OCI-LY1 (cell line): ENCODE measurements at regions not wholly inside any gene's neighbourhood (a gene's known extent, or its start where the extent isn't known, plus 50 kb on each side); places are given as distances from the start of the nearest gene placed in this dataset.

Experiments
- H2AFZ ChIP-seq: fragments of 200-600 bp; sonication (generic), shearing (Covaris generic); 2 replicates; pipeline ENCODE4 v1.6.0; 2014; ENCODE audit warnings: antibody characterized with exemption, mild to moderate bottlenecking, low read length
- H3F3A ChIP-seq: fragments of 200-600 bp; sonication (generic), shearing (Covaris generic); 2 replicates; pipeline ENCODE4 v1.6.0; 2014; ENCODE audit warnings: mild to moderate bottlenecking, antibody characterized with exemption, low read length, moderate library complexity; ENCODE audit not compliant: insufficient read depth
- H3K27ac ChIP-seq: fragments of 200-600 bp; sonication (generic); 2 replicates; pipeline ENCODE4 v1.5.1; 2014; ENCODE audit warnings: low read length, mixed run types, mild to moderate bottlenecking, low read depth; ENCODE audit not compliant: poor library complexity, severe bottlenecking
- H3K27me3 ChIP-seq: fragments of 200-600 bp; sonication (generic); 2 replicates; pipeline ENCODE4 v1.6.0; 2014; ENCODE audit warnings: antibody characterized with exemption, mild to moderate bottlenecking, low read length, moderate library complexity; ENCODE audit not compliant: insufficient read depth
- H3K36me3 ChIP-seq: fragments of 200-600 bp; sonication (generic); 2 replicates; pipeline ENCODE4 v1.6.1; 2014; ENCODE audit warnings: mild to moderate bottlenecking, antibody characterized with exemption, low read length, moderate library complexity, mixed read lengths; ENCODE audit not compliant: insufficient read depth
- H3K4me1 ChIP-seq: fragments of 200-600 bp; sonication (generic); 2 replicates; pipeline ENCODE4 v1.5.1; 2014; ENCODE audit warnings: mild to moderate bottlenecking, low read length, moderate library complexity; ENCODE audit not compliant: insufficient read depth, severe bottlenecking
- H3K4me2 ChIP-seq: fragments of 200-600 bp; sonication (generic), shearing (Covaris generic); 2 replicates; pipeline ENCODE4 v1.6.1; 2014; ENCODE audit warnings: low read length
- H3K4me3 ChIP-seq: fragments of 200-600 bp; sonication (generic); 2 replicates; pipeline ENCODE4 v1.5.1; 2014; ENCODE audit warnings: low read length, low read depth, mild to moderate bottlenecking, mixed read lengths; ENCODE audit not compliant: poor library complexity, severe bottlenecking
- H3K79me2 ChIP-seq: fragments of 200-600 bp; shearing (Covaris generic); 2 replicates; pipeline ENCODE4 v1.6.1; 2016; ENCODE audit warnings: mixed run types, low read length, mixed read lengths; ENCODE audit not compliant: insufficient read depth
- H3K9ac ChIP-seq: fragments of 200-600 bp; sonication (generic), shearing (Covaris generic); 2 replicates; pipeline ENCODE4 v1.6.1; 2014; ENCODE audit warnings: mild to moderate bottlenecking, low read length, mixed read lengths
- H3K9me2 ChIP-seq: fragments of 200-600 bp; sonication (generic), shearing (Covaris generic); 2 replicates; pipeline ENCODE4 v1.6.1; 2014; ENCODE audit warnings: low read depth, mild to moderate bottlenecking, low read length, mixed read lengths
- H3K9me3 ChIP-seq: fragments of 200-600 bp; shearing (Covaris generic); 2 replicates; pipeline ENCODE4 v1.6.1; 2014; ENCODE audit warnings: low read length, mixed read lengths
- H4K20me1 ChIP-seq: fragments of 200-600 bp; sonication (generic), shearing (Covaris generic); 2 replicates; pipeline ENCODE4 v1.6.0; 2016; ENCODE audit warnings: mild to moderate bottlenecking, low read length; ENCODE audit not compliant: insufficient read depth
- EZH2 ChIP-seq: fragments of 200-600 bp; sonication (generic), shearing (Covaris generic); IDR thresholded peaks from 2 replicates; pipeline ENCODE4 v1.8.0; 2017; ENCODE audit warnings: borderline replicate concordance, mixed run types, mild to moderate bottlenecking, antibody characterized with exemption, low read length, moderate library complexity, mixed read lengths
- TF ChIP-seq, protein P1 (sequence below): fragments of 200-600 bp; sonication (generic), shearing (Covaris generic); IDR thresholded peaks from 2 replicates; pipeline ENCODE4 v1.5.1; 2017; ENCODE audit warnings: mild to moderate bottlenecking, antibody characterized with exemption, low read length, moderate library complexity, mixed read lengths

GRCh38 chr4:152009983-152010709 lies 249.3 kb upstream of the GATB start:
- Histone ChIP-seq H2AFZ (no peak overlapping the region), H3K4me2 (no peak overlapping the region)

GRCh38 chr4:152009031-152009670 lies 248.3 kb upstream of the GATB start:
- Histone ChIP-seq H3K36me3 (no peaks in the 10 kb centered on the region; the same call in 1 of the 2 replicates), H3K27ac (no peak overlapping the region), H3F3A (no peaks in the 10 kb centered on the region), H3K4me3 (no peak overlapping the region), H3K9ac (no peak overlapping the region), H3K9me3 (0 out of 2 replicates have a peak, but pooled peaks cover 4% of the 10 kb centered on the region), H3K9me2 (no peaks in the 10 kb centered on the region), H2AFZ (no peak overlapping the region), H3K79me2 (no peaks in the 10 kb centered on the region), H3K4me2 (no peak overlapping the region), H4K20me1 (no peaks in the 10 kb centered on the region), H3K4me1 (no peaks in the 10 kb centered on the region), H3K27me3 (no peaks in the 10 kb centered on the region; the same call in 1 of the 2 replicates)
- TF ChIP-seq EZH2, result no peak
- TF ChIP-seq, protein P1, sequence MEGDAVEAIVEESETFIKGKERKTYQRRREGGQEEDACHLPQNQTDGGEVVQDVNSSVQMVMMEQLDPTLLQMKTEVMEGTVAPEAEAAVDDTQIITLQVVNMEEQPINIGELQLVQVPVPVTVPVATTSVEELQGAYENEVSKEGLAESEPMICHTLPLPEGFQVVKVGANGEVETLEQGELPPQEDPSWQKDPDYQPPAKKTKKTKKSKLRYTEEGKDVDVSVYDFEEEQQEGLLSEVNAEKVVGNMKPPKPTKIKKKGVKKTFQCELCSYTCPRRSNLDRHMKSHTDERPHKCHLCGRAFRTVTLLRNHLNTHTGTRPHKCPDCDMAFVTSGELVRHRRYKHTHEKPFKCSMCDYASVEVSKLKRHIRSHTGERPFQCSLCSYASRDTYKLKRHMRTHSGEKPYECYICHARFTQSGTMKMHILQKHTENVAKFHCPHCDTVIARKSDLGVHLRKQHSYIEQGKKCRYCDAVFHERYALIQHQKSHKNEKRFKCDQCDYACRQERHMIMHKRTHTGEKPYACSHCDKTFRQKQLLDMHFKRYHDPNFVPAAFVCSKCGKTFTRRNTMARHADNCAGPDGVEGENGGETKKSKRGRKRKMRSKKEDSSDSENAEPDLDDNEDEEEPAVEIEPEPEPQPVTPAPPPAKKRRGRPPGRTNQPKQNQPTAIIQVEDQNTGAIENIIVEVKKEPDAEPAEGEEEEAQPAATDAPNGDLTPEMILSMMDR, result no peak

More at GRCh38 chr4:152009983-152010709, 249.3 kb upstream of the GATB start:
- no peaks in the 10 kb centered on the region for H3F3A ChIP-seq
- no peak overlapping the region for H3K4me3 ChIP-seq
- no peak overlapping the region for H3K9ac ChIP-seq
- no peak for TF ChIP-seq EZH2
- TF ChIP-seq, protein P1, result no peak
- H3K9me3 ChIP-seq, result 0 out of 2 replicates have a peak, but pooled peaks cover 4% of the 10 kb centered on the region
- no peaks in the 10 kb centered on the region; the same call in 1 of the 2 replicates for H3K36me3 ChIP-seq
- no peak overlapping the region for H3K27ac ChIP-seq
- H3K79me2 ChIP-seq, result no peaks in the 10 kb centered on the region
- no peaks in the 10 kb centered on the region for H3K9me2 ChIP-seq
- no peaks in the 10 kb centered on the region; the same call in 1 of the 2 replicates for H3K27me3 ChIP-seq
- H4K20me1 ChIP-seq, result no peaks in the 10 kb centered on the region
- no peaks in the 10 kb centered on the region for H3K4me1 ChIP-seq

GRCh38 chr4:152007111-152007510 lies 246.3 kb upstream of the GATB start:
- no peaks in the 10 kb centered on the region for H3K4me1 ChIP-seq
- H3K27ac ChIP-seq, result no peak overlapping the region
- H3K9me2 ChIP-seq, result no peaks in the 10 kb centered on the region
- H4K20me1 ChIP-seq, result no peaks in the 10 kb centered on the region
- no peak overlapping the region for H3K9ac ChIP-seq
- H3K9me3 ChIP-seq, result no peaks in the 10 kb centered on the region
- no peaks in the 10 kb centered on the region for H3F3A ChIP-seq
- H3K36me3 ChIP-seq, result no peaks in the 10 kb centered on the region
- no peak overlapping the region for H2AFZ ChIP-seq
- no peak overlapping the region for H3K4me2 ChIP-seq
- H3K4me3 ChIP-seq, result no peak overlapping the region
- no peaks in the 10 kb centered on the region; the same call in 1 of the 2 replicates for H3K27me3 ChIP-seq
- no peaks in the 10 kb centered on the region for H3K79me2 ChIP-seq
- no peak for TF ChIP-seq EZH2
- TF ChIP-seq, protein P1, result no peak
